RWPE1 (cell line): ENCODE measurements at regions not wholly inside any gene's neighbourhood (a gene's known extent, or its start where the extent isn't known, plus 50 kb on each side); places are given as distances from the start of the nearest gene placed in this dataset.

Experiments used
- CTCF ChIA-PET: fragments of 350-600 bp; sonication (Branson Sonifier 250); formaldehyde crosslinking; extraction: SDS; loops from one replicate; lab custom pipeline; 2021; lab: Yijun Ruan, JAX
- POLR2A ChIA-PET: fragments of 400-600 bp; formaldehyde crosslinking; extraction: SDS; loops from one replicate; lab custom pipeline; 2020; ENCODE audit warnings: antibody characterized with exemption; ENCODE audit not compliant: low non-redundant PET; lab: Yijun Ruan, JAX
- DNase-seq: peaks from one replicate; pipeline ENCODE4 v3.0.0; 2012; ENCODE audit warnings: low spot score
- H3K27ac ChIP-seq: fragments of 450-650 bp; 2 replicates; pipeline ENCODE4 v1.5.1; 2017
- CTCF ChIP-seq: fragments of 450-650 bp; conservative IDR thresholded peaks from 2 replicates; pipeline ENCODE4 v1.5.1; 2017; ENCODE audit warnings: low read depth, mild to moderate bottlenecking

DNA sequence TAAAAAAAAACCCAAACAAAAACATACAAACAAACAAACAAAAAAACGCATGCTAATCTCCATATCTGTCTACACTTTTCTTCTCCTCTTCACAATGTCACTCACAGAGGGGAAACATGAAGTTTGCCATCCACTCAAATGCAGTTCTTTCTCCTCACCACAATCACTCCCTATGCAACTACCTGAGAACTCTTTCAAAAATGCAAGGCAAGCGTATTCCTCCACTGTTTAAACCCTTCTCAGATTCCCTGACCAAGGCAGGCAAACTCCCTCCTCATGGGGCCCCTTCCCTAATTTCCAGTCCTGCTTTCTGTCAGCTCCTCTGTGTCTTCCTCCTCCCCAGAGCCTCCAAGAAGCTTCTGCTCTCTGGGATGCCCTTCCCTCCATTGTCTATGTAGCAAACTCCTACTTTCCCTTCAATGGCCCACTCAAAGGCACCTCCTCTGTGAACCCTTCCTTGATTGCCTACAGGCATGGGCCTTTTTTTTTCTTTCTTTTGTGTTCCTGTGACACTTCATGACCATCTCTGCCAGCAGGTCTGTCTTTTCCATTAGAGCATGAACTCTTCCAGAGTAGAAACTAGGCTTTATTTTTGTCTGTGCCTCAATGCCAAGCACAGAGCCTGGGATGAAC, 143.8 kb upstream of the SLC1A4 start:
- TF ChIP-seq CTCF: no peak
- no peak for DNase-seq
- ChIA-PET CTCF (interaction anchor here (0.6 kb wide), 1 partner anchor 53 kb away, joined by 4 read pairs; no protein-coding TSS in a partner anchor), POLR2A (no interaction called here)
- H3K27ac ChIP-seq: no peak overlapping the region

GRCh38 chr2:64846177-64846576, 143.0 kb upstream of the SLC1A4 start:
- no peak for TF ChIP-seq CTCF
- DNase-seq: no peak
- POLR2A ChIA-PET: no interaction called here
- CTCF ChIA-PET: no interaction called here
- H3K27ac ChIP-seq: no peak overlapping the region

- no peak for TF ChIP-seq CTCF
- DNase-seq: no peak
- no peak overlapping the region for H3K27ac ChIP-seq
- CTCF ChIA-PET: no interaction called here
- POLR2A ChIA-PET: no interaction called here
These were observed 141.3 kb upstream of the SLC1A4 start for GRCh38 chr2:64847930-64848329.

GRCh38 chr2:64848363-64848762, 140.8 kb upstream of the SLC1A4 start:
- DNase-seq: no peak
- TF ChIP-seq CTCF: no peak
- ChIA-PET POLR2A (interaction anchor here (0.5 to 0.9 kb wide), 2 partner anchors 11 to 98 kb away, joined by 3 to 4 read pairs; no protein-coding TSS in a partner anchor), CTCF (no interaction called here)
- H3K27ac ChIP-seq: peak overlapping the region; percentile 47; the same call in 1 of the 2 replicates

GRCh38 chr2:64848945-64849344, 140.3 kb upstream of the SLC1A4 start:
- POLR2A ChIA-PET: interaction anchor here (0.5 to 0.9 kb wide), 2 partner anchors 10 to 99 kb away, joined by 3 to 4 read pairs; no protein-coding TSS in a partner anchor

DNA sequence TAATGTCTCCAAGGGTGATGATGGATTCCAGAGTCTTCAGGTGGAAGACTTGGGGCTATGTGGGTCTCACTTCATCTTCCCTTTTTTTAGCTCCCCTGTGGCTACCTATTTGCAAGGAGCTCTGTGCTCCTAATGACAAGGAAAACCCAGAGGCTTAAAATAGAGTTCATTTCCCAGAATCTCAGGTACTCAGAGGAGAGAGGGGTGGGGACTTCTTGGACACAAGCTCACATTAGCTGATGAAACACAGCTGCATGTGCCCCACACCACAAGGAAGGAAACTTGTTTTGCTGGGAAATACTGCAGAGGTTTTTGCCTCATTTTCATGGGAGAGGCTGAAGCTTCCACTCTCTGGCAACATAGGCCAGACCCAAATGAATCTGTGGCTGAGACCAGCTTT, 138.6 kb upstream of the SLC1A4 start:
- no peak for TF ChIP-seq CTCF
- no peak for DNase-seq
- no peak overlapping the region for H3K27ac ChIP-seq
- POLR2A ChIA-PET: interaction anchor here (0.5 kb wide), 1 partner anchor 12 kb away, joined by 5 read pairs; no protein-coding TSS in a partner anchor
- CTCF ChIA-PET: interaction anchor here (0.6 to 0.8 kb wide), 2 partner anchors 8 to 206 kb away, joined by 3 to 4 read pairs; no protein-coding TSS in a partner anchor

More at GRCh38 chr2:64848945-64849344, 140.3 kb upstream of the SLC1A4 start:
- no peak for DNase-seq
- CTCF ChIA-PET: interaction anchor here (0.7 kb wide), 1 partner anchor 35 kb away, joined by 3 read pairs; no protein-coding TSS in a partner anchor
- TF ChIP-seq CTCF: no peak
- H3K27ac ChIP-seq: no peak overlapping the region
